DND-41 (cell line): ENCODE measurements at regions not wholly inside any gene's neighbourhood (a gene's known extent, or its start where the extent isn't known, plus 50 kb on each side); places are given as distances from the start of the nearest gene placed in this dataset.

ENCODE experiments used
- ATAC-seq: fragments of 200-7000 bp; cut with Tn5 transposase; 3 replicates; pipeline ENCODE4 v1.9.1; 2021; ENCODE audit warnings: low read depth; ENCODE audit not compliant: insufficient read depth
- DNase-seq: peaks from one replicate; pipeline ENCODE4 v3.0.0-alpha.2; 2020
- H2AFZ ChIP-seq: 2 replicates; pipeline ENCODE4 v1.6.0; 2012; ENCODE audit warnings: low read depth, low read length
- H3K27ac ChIP-seq: 2 replicates; pipeline ENCODE4 v1.5.1; 2012; ENCODE audit warnings: low read length, inconsistent platforms
- H3K27me3 ChIP-seq: fragments of 200-600 bp; sonication (generic); 2 replicates; pipeline ENCODE4 v1.6.0; 2012; ENCODE audit warnings: low read length, mild to moderate bottlenecking, inconsistent platforms; ENCODE audit not compliant: insufficient read depth, poor library complexity
- H3K36me3 ChIP-seq: 2 replicates; pipeline ENCODE4 v1.5.1; 2012; ENCODE audit warnings: low read length, inconsistent platforms; ENCODE audit not compliant: insufficient read depth
- H3K4me1 ChIP-seq: 2 replicates; pipeline ENCODE4 v1.5.1; 2012; ENCODE audit warnings: mild to moderate bottlenecking, low read length; ENCODE audit not compliant: insufficient read depth
- H3K4me2 ChIP-seq: 2 replicates; pipeline ENCODE4 v1.6.0; 2012; ENCODE audit warnings: mild to moderate bottlenecking, moderate library complexity, low read length, inconsistent platforms; ENCODE audit not compliant: insufficient read depth
- H3K4me3 ChIP-seq, 2 experiments: fragments of 200-600 bp in 1 of 2; shearing (Covaris generic) in 1 of 2; 2 replicates each; pipeline ENCODE4 v1.5.1; 2012 to 2016; ENCODE audit warnings: inconsistent platforms in 2 of 2, low read length in 2 of 2, mild to moderate bottlenecking in 2 of 2, low read depth in 1 of 2, moderate library complexity in 1 of 2
- H3K79me2 ChIP-seq: 2 replicates; pipeline ENCODE4 v1.6.0; 2012; ENCODE audit warnings: low read length, inconsistent platforms; ENCODE audit not compliant: insufficient read depth
- H3K9ac ChIP-seq: 2 replicates; pipeline ENCODE4 v1.6.0; 2012; ENCODE audit warnings: low read depth, mild to moderate bottlenecking, inconsistent platforms, low read length, moderate library complexity
- H3K9me3 ChIP-seq: 2 replicates; pipeline ENCODE4 v1.5.1; 2012; ENCODE audit warnings: low read length, moderate library complexity, mild to moderate bottlenecking, inconsistent platforms; ENCODE audit not compliant: insufficient read depth, severe bottlenecking
- H4K20me1 ChIP-seq: 2 replicates; pipeline ENCODE4 v1.6.0; 2012; ENCODE audit warnings: low read length; ENCODE audit not compliant: insufficient read depth
- CTCF ChIP-seq: IDR thresholded peaks from 2 replicates; pipeline ENCODE4 v1.5.1; 2012; ENCODE audit warnings: borderline replicate concordance, low read length, moderate library complexity, mild to moderate bottlenecking; ENCODE audit not compliant: poor library complexity, severe bottlenecking; ENCODE audit errors: extremely low read depth
- EZH2 ChIP-seq: IDR thresholded peaks from 3 replicates; pipeline ENCODE4 v1.6.1; 2012; ENCODE audit warnings: borderline replicate concordance, low read depth, mild to moderate bottlenecking, moderate library complexity, low read length, inconsistent platforms; ENCODE audit not compliant: severe bottlenecking

GRCh38 chr12:125280482-125281377 lies 215.5 kb downstream of the AACS start:
- DNase-seq (no peak), ATAC-seq (no peak)
- Histone ChIP-seq H3K27me3 (peaks cover 3% of the 10 kb centered on the region), H3K9me3 (no peaks in the 10 kb centered on the region), H3K4me3 (no peak overlapping the region), H3K36me3 (no peaks in the 10 kb centered on the region), H3K79me2 (no peaks in the 10 kb centered on the region), H3K4me2 (no peak overlapping the region), H2AFZ (no peak overlapping the region), H3K27ac (no peak overlapping the region), H3K4me1 (no peaks in the 10 kb centered on the region), H3K9ac (no peak overlapping the region), H4K20me1 (no peaks in the 10 kb centered on the region)
- TF ChIP-seq EZH2: no peak

GRCh38 chr12:125282921-125283320 lies 217.7 kb downstream of the AACS start:
- DNase-seq (no peak), ATAC-seq (no peak)
- Histone ChIP-seq H3K4me3 (no peak overlapping the region), H3K27ac (no peak overlapping the region), H3K4me2 (no peak overlapping the region), H3K27me3 (peaks cover 3% of the 10 kb centered on the region), H3K9me3 (no peaks in the 10 kb centered on the region), H3K36me3 (no peaks in the 10 kb centered on the region), H3K9ac (no peak overlapping the region), H3K4me1 (no peaks in the 10 kb centered on the region), H2AFZ (no peak overlapping the region), H3K79me2 (no peaks in the 10 kb centered on the region), H4K20me1 (no peaks in the 10 kb centered on the region)
- TF ChIP-seq EZH2: no peak
- TF ChIP-seq CTCF: no peak

- Histone ChIP-seq H3K27ac (no peak overlapping the region), H3K4me1 (no peaks in the 10 kb centered on the region), H3K36me3 (no peaks in the 10 kb centered on the region), H3K4me2 (no peak overlapping the region), H3K9ac (no peak overlapping the region), H3K79me2 (no peaks in the 10 kb centered on the region), H4K20me1 (no peaks in the 10 kb centered on the region), H3K4me3 (no peak overlapping the region), H2AFZ (no peak overlapping the region), H3K27me3 (peaks cover 3% of the 10 kb centered on the region), H3K9me3 (no peaks in the 10 kb centered on the region)
- ATAC-seq: no peak
- TF ChIP-seq EZH2 (no peak), CTCF (no peak)
- no peak for DNase-seq
Measured at GRCh38 chr12:125283521-125283920, 218.3 kb downstream of the AACS start.

GRCh38 chr12:125284087-125284486 lies 218.9 kb downstream of the AACS start:
- Histone ChIP-seq H3K4me3 (no peak overlapping the region), H2AFZ (no peak overlapping the region), H4K20me1 (no peaks in the 10 kb centered on the region), H3K4me2 (no peak overlapping the region), H3K79me2 (no peaks in the 10 kb centered on the region), H3K36me3 (no peaks in the 10 kb centered on the region), H3K27me3 (peaks cover 3% of the 10 kb centered on the region), H3K9me3 (no peaks in the 10 kb centered on the region), H3K4me1 (no peaks in the 10 kb centered on the region), H3K27ac (no peak overlapping the region), H3K9ac (no peak overlapping the region)
- TF ChIP-seq CTCF (no peak), EZH2 (no peak)
- DNase-seq (no peak), ATAC-seq (no peak)
